HEK293 (cell line): ENCODE measurements at regions not wholly inside any gene's neighbourhood (a gene's known extent, or its start where the extent isn't known, plus 50 kb on each side); places are given as distances from the start of the nearest gene placed in this dataset.

Experiments
- CTCF ChIP-seq: fragments of 450-650 bp; formaldehyde crosslinking; IDR thresholded peaks from 2 replicates; pipeline ENCODE4 v1.5.1; 2016; ENCODE audit warnings: missing biosample characterization, missing genetic modification characterization
- TF ChIP-seq, protein P1 (sequence below): fragments of 450-650 bp; formaldehyde crosslinking; IDR thresholded peaks from 2 replicates; pipeline ENCODE4 v1.5.1; 2016; ENCODE audit warnings: missing biosample characterization, missing genetic modification characterization

DNA sequence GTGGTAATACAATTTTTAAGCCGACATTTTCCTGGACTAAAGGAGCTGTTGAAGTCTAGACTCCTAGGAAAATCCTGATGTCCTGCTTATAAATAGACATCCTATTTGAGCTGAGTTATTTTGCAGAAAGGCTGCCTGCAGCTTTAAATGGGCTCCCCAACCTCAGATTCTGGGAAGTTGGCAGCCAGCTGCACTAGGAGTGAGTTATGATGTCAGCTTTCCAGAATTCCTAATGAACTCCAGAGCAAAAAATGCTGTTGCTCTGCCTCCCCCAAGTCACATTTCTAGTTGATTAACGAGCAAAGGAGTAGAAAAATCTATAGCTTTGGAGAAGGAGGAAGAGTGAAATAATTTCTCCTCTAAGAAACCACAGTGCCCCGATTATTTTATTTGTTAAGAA, 346.3 kb upstream of the SULF2 start:
- TF ChIP-seq, protein P1, sequence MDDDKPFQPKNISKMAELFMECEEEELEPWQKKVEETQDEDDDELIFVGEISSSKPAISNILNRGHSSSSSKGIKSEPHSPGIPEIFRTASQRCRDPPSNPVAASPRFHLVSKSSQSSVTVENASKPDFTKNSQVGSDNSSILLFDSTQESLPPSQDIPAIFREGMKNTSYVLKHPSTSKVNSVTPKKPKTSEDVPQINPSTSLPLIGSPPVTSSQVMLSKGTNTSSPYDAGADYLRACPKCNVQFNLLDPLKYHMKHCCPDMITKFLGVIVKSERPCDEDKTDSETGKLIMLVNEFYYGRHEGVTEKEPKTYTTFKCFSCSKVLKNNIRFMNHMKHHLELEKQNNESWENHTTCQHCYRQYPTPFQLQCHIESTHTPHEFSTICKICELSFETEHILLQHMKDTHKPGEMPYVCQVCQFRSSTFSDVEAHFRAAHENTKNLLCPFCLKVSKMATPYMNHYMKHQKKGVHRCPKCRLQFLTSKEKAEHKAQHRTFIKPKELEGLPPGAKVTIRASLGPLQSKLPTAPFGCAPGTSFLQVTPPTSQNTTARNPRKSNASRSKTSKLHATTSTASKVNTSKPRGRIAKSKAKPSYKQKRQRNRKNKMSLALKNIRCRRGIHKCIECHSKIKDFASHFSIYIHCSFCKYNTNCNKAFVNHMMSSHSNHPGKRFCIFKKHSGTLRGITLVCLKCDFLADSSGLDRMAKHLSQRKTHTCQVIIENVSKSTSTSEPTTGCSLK (tag by site-specific recombination), result no peak
- no peak for TF ChIP-seq CTCF
